Stomach (tissue), 8 donors: ENCODE measurements at regions not wholly inside any gene's neighbourhood (a gene's known extent, or its start where the extent isn't known, plus 50 kb on each side); places are given as distances from the start of the nearest gene placed in this dataset.

Source experiments
- DNase-seq, 2 donors: peaks; one replicate each; pipeline versions ENCODE4 v3.0.0 to v3.0.0-alpha.2; 2013 to 2019
- H3K27ac ChIP-seq, 5 donors: fragments of 200-600 bp in 4 of 5; sonication (generic) in 4 of 5; one replicate each; pipeline ENCODE4 v1.5.1; 2013 to 2019; ENCODE audit warnings: mild to moderate bottlenecking in 1 of 5, moderate library complexity in 1 of 5
- H3K27me3 ChIP-seq, 3 donors: fragments of 200-600 bp; sonication (generic); one replicate each; pipeline ENCODE4 v1.5.1; 2017 to 2019; ENCODE audit warnings: mixed run types in 1 of 3
- H3K36me3 ChIP-seq, 4 donors: fragments of 200-600 bp; sonication (generic); 1 replicate in 3 of 4; 2 replicates in 1 of 4; pipeline ENCODE4 v1.5.1; 2016 to 2019
- H3K4me1 ChIP-seq, 4 donors: fragments of 200-600 bp; sonication (generic); one replicate each; pipeline ENCODE4 v1.5.1; 2016 to 2019
- H3K4me3 ChIP-seq, 4 donors: fragments of 200-600 bp; sonication (generic) in 3 of 4; one replicate each; pipeline ENCODE4 v1.5.1; 2016 to 2019; ENCODE audit warnings: mild to moderate bottlenecking in 1 of 4
- H3K9me3 ChIP-seq, 4 donors: fragments of 200-600 bp; sonication (generic); one replicate each; pipeline ENCODE4 v1.5.1; 2016 to 2019
- EP300 ChIP-seq: sonication (generic); formaldehyde crosslinking; IDR thresholded peaks from one replicate; pipeline ENCODE4 v1.6.1; 2017; ENCODE audit warnings: antibody characterized with exemption
- POLR2A ChIP-seq, 4 donors: fragments of 450-650 bp; IDR thresholded peaks; one replicate each; pipeline ENCODE4 v1.6.1; 2016; ENCODE audit warnings: antibody characterized with exemption in 4 of 4, control low read depth in 2 of 4, mild to moderate bottlenecking in 1 of 4, moderate library complexity in 1 of 4
- POLR2AphosphoS5 ChIP-seq, 3 donors: sonication (generic); formaldehyde crosslinking; IDR thresholded peaks; one replicate each; pipeline ENCODE4 v1.6.1; 2016; ENCODE audit warnings: antibody characterized with exemption in 3 of 3
- WGBS, 5 donors: extraction: QIAGEN DNeasy Blood & Tissue Kit in 3 of 5; methylation state at CpG; one replicate each; pipeline versions ENCODE4 v1.1.5 to v1.1.7; 2013 to 2018; 5-methylcytosine and 5-hydroxymethylcytosine counted together
- intact Hi-C: fragments of 100-400 bp; cut with DNase I; formaldehyde crosslinking; loops from one replicate; pipeline ENCODE4 v1.15.1; 2023; ENCODE audit warnings: low total_unique reads
- TF ChIP-seq, protein P1 (sequence below), 7 experiments: fragments of 450-650 bp in 4 of 7; fragments of 200-600 bp in 3 of 7; sonication (generic) in 3 of 7; IDR thresholded peaks; one replicate each; pipeline ENCODE4 v1.5.1; 2016 to 2019; ENCODE audit warnings: antibody characterized with exemption in 7 of 7, control low read depth in 2 of 7, mild to moderate bottlenecking in 1 of 7
- donor health status: healthy with polysubstance abuse.
- donor health status: Bipolar disorder and iron deficiency.
- donor health status: healthy.

DNA sequence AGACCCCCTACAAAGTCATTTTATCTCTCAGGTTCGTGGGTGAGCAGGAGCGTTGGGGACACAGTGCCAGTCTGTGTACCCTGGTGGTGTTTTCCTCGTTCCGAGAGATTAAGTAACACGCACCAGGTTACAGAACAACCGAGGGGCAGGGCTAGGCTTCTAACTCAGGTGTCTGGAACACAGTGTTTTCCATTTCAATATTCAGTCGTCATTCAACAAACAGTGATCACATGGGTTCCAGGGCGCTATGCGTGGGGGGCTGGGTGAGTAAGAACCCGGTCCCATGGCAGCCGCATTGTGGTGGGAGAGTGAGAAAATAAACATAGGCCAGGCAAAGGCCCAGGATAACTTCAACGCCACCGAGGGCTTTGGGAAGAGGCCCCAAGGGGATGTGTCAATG, 55.9 kb upstream of the RNU6ATAC start:
- Histone ChIP-seq H3K27ac (no peak overlapping the region), H3K27me3 (no peaks in the 10 kb centered on the region), H3K9me3 (no peaks in the 10 kb centered on the region), H3K36me3 (no peaks in the 10 kb centered on the region), H3K4me1 (peaks cover 10 to 18% (median 12%) of the 10 kb centered on the region in 4 donors), H3K4me3 (no peak overlapping the region)
- intact Hi-C loops: no loop called here
- TF ChIP-seq EP300 (no peak), POLR2AphosphoS5 (IDR thresholded peaks at IDR 0.05) (no peak), POLR2A (IDR thresholded peaks at IDR 0.05) (no peak)
- TF ChIP-seq, protein P1, sequence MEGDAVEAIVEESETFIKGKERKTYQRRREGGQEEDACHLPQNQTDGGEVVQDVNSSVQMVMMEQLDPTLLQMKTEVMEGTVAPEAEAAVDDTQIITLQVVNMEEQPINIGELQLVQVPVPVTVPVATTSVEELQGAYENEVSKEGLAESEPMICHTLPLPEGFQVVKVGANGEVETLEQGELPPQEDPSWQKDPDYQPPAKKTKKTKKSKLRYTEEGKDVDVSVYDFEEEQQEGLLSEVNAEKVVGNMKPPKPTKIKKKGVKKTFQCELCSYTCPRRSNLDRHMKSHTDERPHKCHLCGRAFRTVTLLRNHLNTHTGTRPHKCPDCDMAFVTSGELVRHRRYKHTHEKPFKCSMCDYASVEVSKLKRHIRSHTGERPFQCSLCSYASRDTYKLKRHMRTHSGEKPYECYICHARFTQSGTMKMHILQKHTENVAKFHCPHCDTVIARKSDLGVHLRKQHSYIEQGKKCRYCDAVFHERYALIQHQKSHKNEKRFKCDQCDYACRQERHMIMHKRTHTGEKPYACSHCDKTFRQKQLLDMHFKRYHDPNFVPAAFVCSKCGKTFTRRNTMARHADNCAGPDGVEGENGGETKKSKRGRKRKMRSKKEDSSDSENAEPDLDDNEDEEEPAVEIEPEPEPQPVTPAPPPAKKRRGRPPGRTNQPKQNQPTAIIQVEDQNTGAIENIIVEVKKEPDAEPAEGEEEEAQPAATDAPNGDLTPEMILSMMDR (IDR thresholded peaks at IDR 0.05): no peak
- 50 to 79% (median 56%) methylated on average over 12 to 13 of the region's 13 CpGs for WGBS, 5 donors
- peak in 1 of 2 donors; percentile 66 for DNase-seq

DNA sequence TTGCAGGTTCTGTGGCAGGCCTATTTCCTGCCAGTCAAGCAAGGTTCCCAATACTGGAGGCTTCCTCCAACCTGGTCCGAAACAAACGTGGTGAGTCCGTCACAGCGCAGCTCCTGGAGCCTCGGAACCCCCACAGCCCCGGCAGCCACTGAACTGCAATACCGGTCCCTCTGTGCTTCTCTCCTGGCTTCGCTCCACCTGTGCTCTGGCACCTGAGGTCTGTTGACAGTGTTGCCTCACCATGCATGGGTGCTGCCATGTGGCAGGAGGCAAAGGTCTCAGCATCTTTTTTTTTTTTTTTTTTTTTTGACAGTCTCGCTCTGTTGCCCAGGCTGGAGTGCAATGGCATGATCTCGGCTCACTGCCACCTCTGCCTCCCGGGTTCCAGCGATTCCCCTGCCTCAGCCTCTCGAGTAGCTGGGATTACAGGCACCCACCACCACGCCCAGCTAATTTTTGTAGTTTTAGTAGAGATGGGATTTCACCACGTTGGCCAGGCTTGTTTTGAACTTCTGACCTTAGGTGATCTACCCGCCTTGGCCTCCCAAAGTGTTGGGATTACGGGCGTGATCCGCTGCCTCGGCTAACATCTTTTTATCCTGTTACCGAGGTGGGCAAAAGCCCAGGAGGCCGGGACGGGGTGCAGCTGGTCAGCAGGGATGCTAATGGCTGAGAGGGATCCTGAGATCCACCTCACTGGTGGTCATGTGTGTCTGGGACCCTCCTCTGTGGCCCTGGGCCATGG, 57.1 kb upstream of the RNU6ATAC start:
- no peaks in the 10 kb centered on the region for H3K9me3 ChIP-seq
- H3K4me1 ChIP-seq: peaks cover 0 to 12% (median 3%) of the 10 kb centered on the region in 4 donors
- no peak overlapping the region for H3K27ac ChIP-seq
- intact Hi-C loops: no loop called here
- TF ChIP-seq POLR2AphosphoS5 (IDR thresholded peaks at IDR 0.05) (no peak), EP300 (no peak)
- TF ChIP-seq, protein P1 (IDR thresholded peaks at IDR 0.05): no peak
- peaks cover 0 to 1% (median 0%) of the 10 kb centered on the region in 3 donors for H3K27me3 ChIP-seq
- 74 to 87% (median 82%) methylated on average over 23 of the region's 23 CpGs for WGBS, 5 donors
- no peak for DNase-seq
- no peak overlapping the region for H3K4me3 ChIP-seq
- H3K36me3 ChIP-seq: no peaks in the 10 kb centered on the region

DNA sequence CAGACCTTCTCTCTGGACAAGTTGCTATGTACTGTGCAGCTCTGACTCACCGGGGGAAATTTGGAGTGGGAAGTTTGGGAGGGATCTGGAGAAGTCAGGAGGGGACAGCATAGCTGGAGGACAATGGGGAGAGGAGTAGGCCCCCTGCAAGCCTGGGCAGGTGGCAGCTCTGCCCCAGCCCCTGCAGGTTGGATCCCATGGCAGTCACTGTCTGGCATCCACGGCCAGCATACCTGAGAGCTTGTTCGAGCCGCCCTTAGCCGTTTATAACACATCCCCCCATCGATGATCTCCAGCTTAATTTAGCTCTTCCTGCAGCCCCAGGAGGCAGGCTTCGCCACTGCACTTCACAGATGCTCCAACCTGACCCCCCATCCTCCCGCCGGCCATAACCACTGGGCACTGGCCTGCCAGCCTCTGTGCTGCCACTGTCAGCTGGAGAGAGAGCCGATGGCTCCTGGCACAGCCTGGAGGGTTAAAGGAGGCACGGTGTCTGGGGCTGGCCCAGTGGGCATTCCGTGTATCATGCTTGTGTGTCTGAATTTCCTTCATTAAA, 57.7 kb upstream of the RNU6ATAC start:
- no peak for DNase-seq
- Histone ChIP-seq H3K36me3 (no peaks in the 10 kb centered on the region), H3K27me3 (peaks cover 0 to 8% (median 0%) of the 10 kb centered on the region in 3 donors), H3K9me3 (no peaks in the 10 kb centered on the region), H3K4me1 (peaks cover 0 to 6% (median 0%) of the 10 kb centered on the region in 4 donors), H3K27ac (no peak overlapping the region), H3K4me3 (no peak overlapping the region)
- 69 to 75% (median 73%) methylated on average over 12 of the region's 12 CpGs for WGBS, 5 donors
- intact Hi-C loops: no loop called here
- TF ChIP-seq EP300: no peak
- TF ChIP-seq, protein P1 (IDR thresholded peaks at IDR 0.05): no peak
- TF ChIP-seq POLR2AphosphoS5 (IDR thresholded peaks at IDR 0.05): no peak
- TF ChIP-seq POLR2A (IDR thresholded peaks at IDR 0.05): no peak

DNA sequence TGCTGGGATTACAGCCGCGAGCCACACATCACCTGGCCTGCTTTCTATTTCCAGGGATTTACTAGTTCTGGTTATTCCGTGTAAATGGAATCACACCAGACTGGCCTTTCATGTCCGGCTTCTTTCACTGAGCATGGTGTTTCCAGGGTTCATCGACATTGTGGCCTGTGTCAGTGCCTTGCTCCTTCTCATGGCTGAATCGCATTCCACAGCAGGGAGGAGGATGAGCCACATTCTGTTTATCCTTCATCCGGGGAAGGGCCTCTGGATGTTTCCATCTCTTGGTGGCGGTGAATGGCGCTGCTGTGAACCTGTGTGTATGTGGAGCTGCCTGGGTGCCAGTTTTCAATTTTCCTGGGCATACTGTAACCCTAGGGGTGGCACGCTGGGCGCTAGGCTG, 58.7 kb upstream of the RNU6ATAC start:
- H3K4me1 ChIP-seq: peaks cover 0 to 9% (median 3%) of the 10 kb centered on the region in 4 donors
- TF ChIP-seq, protein P1 (IDR thresholded peaks at IDR 0.05): no peak
- TF ChIP-seq EP300: no peak
- TF ChIP-seq POLR2A (IDR thresholded peaks at IDR 0.05): no peak
- TF ChIP-seq POLR2AphosphoS5 (IDR thresholded peaks at IDR 0.05): no peak
- H3K9me3 ChIP-seq: no peaks in the 10 kb centered on the region
- 75 to 79% (median 77%) methylated on average over 11 of the region's 11 CpGs for WGBS, 5 donors
- peak overlapping the region in 2 of 5 donors; percentile 11 to 20 for H3K27ac ChIP-seq
- no peak overlapping the region for H3K4me3 ChIP-seq
- intact Hi-C loops: no loop called here
- no peak for DNase-seq
- H3K27me3 ChIP-seq: peaks cover 0 to 11% (median 6%) of the 10 kb centered on the region in 3 donors
- no peaks in the 10 kb centered on the region for H3K36me3 ChIP-seq
